ENCODE measurements at regions not wholly inside any gene's neighbourhood (a gene's known extent, or its start where the extent isn't known, plus 50 kb on each side); places are given as distances from the start of the nearest gene placed in this dataset.
"Not testable (repeated sequence)": the region's sequence is repeated elsewhere in the genome, so short reads cannot be mapped to it uniquely, and the experiment has no call there.

- in situ Hi-C loops (cut with MboI; ENCODE audit: low pct_ligation_motif_present in 1 of 4, low pct_unique_long_range_greater_than_20kb in 1 of 4, low sequenced_read_pairs in 3 of 4): no loop called here
- intact Hi-C loops (cut with DNase I; ENCODE audit: low total_unique reads): no loop called here
- Histone ChIP-seq H3K36me3 (no peaks in the 10 kb centered on the region), H3K27ac (no peak overlapping the region), H3K27me3 (peaks cover 6% of the 10 kb centered on the region), H3K4me3 (no peak overlapping the region), H3K4me1 (no peaks in the 10 kb centered on the region), H3K9me3 (peaks cover 0 to 4% of the 10 kb centered on the region in 2 donors)
- TF ChIP-seq POLR2A (IDR thresholded peaks at IDR 0.05) (no peak), EP300 (IDR thresholded peaks at IDR 0.05; ENCODE audit: low read depth) (no peak), CTCF (IDR thresholded peaks at IDR 0.05) (no peak), POLR2AphosphoS5 (IDR thresholded peaks at IDR 0.05) (no peak)
- WGBS, 2 donors (ENCODE audit: low coverage in 1 of 2): 56% methylated on average over 3 of the region's 10 CpGs; no CpG with 5 or more reads in 1 of the 2 donors
- no peak for DNase-seq
Measured at GRCh38 chr14:105627701-105628100, 101.3 kb downstream of the TMEM121 start.

GRCh38 chr14:105628126-105628525 lies 101.7 kb downstream of the TMEM121 start:
- 60 to 65% methylated on average over 3 to 4 of the region's 4 CpGs for WGBS, 2 donors (ENCODE audit: low coverage in 1 of 2)
- H3K27me3 ChIP-seq; in situ Hi-C loops (cut with MboI; ENCODE audit: low pct_ligation_motif_present in 1 of 4, low pct_unique_long_range_greater_than_20kb in 1 of 4, low sequenced_read_pairs in 3 of 4); H3K4me3 ChIP-seq; H3K27ac ChIP-seq; H3K4me1 ChIP-seq; H3K9me3 ChIP-seq; H3K36me3 ChIP-seq; intact Hi-C loops (cut with DNase I; ENCODE audit: low total_unique reads); DNase-seq: not testable (repeated sequence)

GRCh38 chr14:105628531-105629067 lies 102.2 kb downstream of the TMEM121 start:
- in situ Hi-C loops (cut with MboI; ENCODE audit: low pct_ligation_motif_present in 1 of 4, low pct_unique_long_range_greater_than_20kb in 1 of 4, low sequenced_read_pairs in 3 of 4); H3K9me3 ChIP-seq; H3K4me3 ChIP-seq; H3K4me1 ChIP-seq; H3K27ac ChIP-seq; H3K36me3 ChIP-seq; DNase-seq; H3K27me3 ChIP-seq; intact Hi-C loops (cut with DNase I; ENCODE audit: low total_unique reads): not testable (repeated sequence)
- 44 to 64% methylated on average over 3 to 10 of the region's 11 CpGs for WGBS, 2 donors (ENCODE audit: low coverage in 1 of 2)

- DNase-seq, H3K27me3 ChIP-seq: not testable (repeated sequence)
- WGBS, 2 donors (ENCODE audit: low coverage in 1 of 2): 40 to 82% methylated on average over 3 to 38 of the region's 38 CpGs
Measured at GRCh38 chr14:105629091-105629885, 102.9 kb downstream of the TMEM121 start.

GRCh38 chr14:105629886-105630215 lies 103.5 kb downstream of the TMEM121 start:
- peaks cover 6% of the 10 kb centered on the region for H3K27me3 ChIP-seq
- in situ Hi-C loops (cut with MboI; ENCODE audit: low pct_ligation_motif_present in 1 of 4, low pct_unique_long_range_greater_than_20kb in 1 of 4, low sequenced_read_pairs in 3 of 4): no loop called here
- H3K4me1 ChIP-seq: no peaks in the 10 kb centered on the region
- intact Hi-C loops (cut with DNase I; ENCODE audit: low total_unique reads): no loop called here
- no peak for DNase-seq
- no peak overlapping the region for H3K27ac ChIP-seq
- no peaks in the 10 kb centered on the region for H3K36me3 ChIP-seq
- no CpG with 5 or more reads among the region's 5 CpGs for WGBS, 2 donors (ENCODE audit: low coverage in 1 of 2)
- no peak overlapping the region for H3K4me3 ChIP-seq
- TF ChIP-seq POLR2AphosphoS5 (IDR thresholded peaks at IDR 0.05) (no peak), EP300 (IDR thresholded peaks at IDR 0.05; ENCODE audit: low read depth) (no peak), POLR2A (IDR thresholded peaks at IDR 0.05) (no peak), CTCF (IDR thresholded peaks at IDR 0.05) (no peak)
- H3K9me3 ChIP-seq: peaks cover 0 to 4% of the 10 kb centered on the region in 2 donors

More at GRCh38 chr14:105629091-105629885, 102.9 kb downstream of the TMEM121 start:
- H3K9me3 ChIP-seq; H3K4me3 ChIP-seq; H3K27ac ChIP-seq; in situ Hi-C loops (cut with MboI; ENCODE audit: low pct_ligation_motif_present in 1 of 4, low pct_unique_long_range_greater_than_20kb in 1 of 4, low sequenced_read_pairs in 3 of 4); H3K36me3 ChIP-seq; intact Hi-C loops (cut with DNase I; ENCODE audit: low total_unique reads); H3K4me1 ChIP-seq: not testable (repeated sequence)

- H3K27me3 ChIP-seq; H3K4me1 ChIP-seq; DNase-seq; intact Hi-C loops (cut with DNase I; ENCODE audit: low total_unique reads); H3K27ac ChIP-seq; in situ Hi-C loops (cut with MboI; ENCODE audit: low pct_ligation_motif_present in 1 of 4, low pct_unique_long_range_greater_than_20kb in 1 of 4, low sequenced_read_pairs in 3 of 4); H3K4me3 ChIP-seq; H3K9me3 ChIP-seq; H3K36me3 ChIP-seq: not testable (repeated sequence)
- 62 to 80% methylated on average over 3 to 7 of the region's 8 CpGs for WGBS, 2 donors (ENCODE audit: low coverage in 1 of 2)
Measured at GRCh38 chr14:105630293-105630934, 104.0 kb downstream of the TMEM121 start.

- in situ Hi-C loops (cut with MboI; ENCODE audit: low pct_ligation_motif_present in 1 of 4, low pct_unique_long_range_greater_than_20kb in 1 of 4, low sequenced_read_pairs in 3 of 4); H3K9me3 ChIP-seq; H3K36me3 ChIP-seq; H3K27ac ChIP-seq; H3K4me1 ChIP-seq; intact Hi-C loops (cut with DNase I; ENCODE audit: low total_unique reads); H3K4me3 ChIP-seq; DNase-seq; H3K27me3 ChIP-seq: not testable (repeated sequence)
- 84 to 91% methylated on average over 5 to 18 of the region's 24 CpGs for WGBS, 2 donors (ENCODE audit: low coverage in 1 of 2)
Measured at GRCh38 chr14:105630935-105631779, 104.8 kb downstream of the TMEM121 start.
